T-helper 2 cell (primary cell): ENCODE measurements at regions not wholly inside any gene's neighbourhood (a gene's known extent, or its start where the extent isn't known, plus 50 kb on each side); places are given as distances from the start of the nearest gene placed in this dataset.
"Not testable (repeated sequence)": the region's sequence is repeated elsewhere in the genome, so short reads cannot be mapped to it uniquely, and the experiment has no call there.

Experiments used
- DNase-seq, 5 experiments: peaks; one replicate each; pipeline versions ENCODE4 v3.0.0 to v3.0.0-alpha.2; 2012 to 2022

- DNase-seq, result no peak
Measured at GRCh38 chr5:89536020-89536419, 653.0 kb upstream of the MEF2C start.

GRCh38 chr5:89535411-89535810 is 652.4 kb upstream of the MEF2C start:
- DNase-seq, result no peak

DNA sequence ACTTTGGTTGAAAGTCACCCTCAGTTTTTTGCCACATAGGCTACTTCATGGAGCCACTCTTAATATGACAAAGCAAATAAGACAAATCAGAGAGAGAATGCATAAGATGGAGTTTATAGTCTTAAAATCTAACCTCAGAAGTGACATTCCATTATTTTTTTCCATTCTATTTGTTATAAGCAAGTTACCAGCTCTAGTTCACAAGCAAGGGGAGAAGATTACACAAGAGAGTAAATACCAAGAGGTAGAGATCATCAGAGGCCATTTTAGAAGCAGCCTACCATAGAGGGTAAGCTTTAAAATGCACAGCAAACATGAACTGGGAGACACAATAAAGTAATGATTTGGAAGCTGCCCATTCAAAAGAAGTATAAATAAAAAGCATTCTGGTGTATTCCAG is 651.3 kb upstream of the MEF2C start:
- DNase-seq, result no peak

GRCh38 chr5:89524785-89525184 is 641.8 kb upstream of the MEF2C start:
- no peak for DNase-seq

DNA sequence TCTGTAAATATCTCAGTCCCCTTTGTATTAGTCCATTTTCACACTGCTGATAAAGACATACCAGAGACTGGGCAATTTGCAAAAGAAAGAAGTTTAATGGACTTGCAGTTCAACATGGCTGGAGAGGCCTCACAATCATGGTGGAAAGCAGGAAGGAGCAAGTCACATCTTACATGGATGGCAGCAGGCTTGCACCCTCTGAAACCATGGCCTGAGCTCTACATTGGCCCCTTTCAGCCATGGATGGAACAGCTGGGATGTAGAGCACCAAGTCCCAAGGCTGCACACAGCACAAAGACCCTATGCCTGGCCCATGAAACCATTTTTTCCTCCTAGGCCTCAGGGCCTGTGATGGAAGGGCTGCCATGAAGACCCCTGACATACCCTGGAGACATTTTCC is 640.9 kb upstream of the MEF2C start:
- DNase-seq, result not testable (repeated sequence)

- DNase-seq, result no peak
Measured at GRCh38 chr5:89520771-89521170, 637.8 kb upstream of the MEF2C start.

- no peak for DNase-seq
Measured at GRCh38 chr5:89513299-89514044, 630.5 kb upstream of the MEF2C start.

DNA sequence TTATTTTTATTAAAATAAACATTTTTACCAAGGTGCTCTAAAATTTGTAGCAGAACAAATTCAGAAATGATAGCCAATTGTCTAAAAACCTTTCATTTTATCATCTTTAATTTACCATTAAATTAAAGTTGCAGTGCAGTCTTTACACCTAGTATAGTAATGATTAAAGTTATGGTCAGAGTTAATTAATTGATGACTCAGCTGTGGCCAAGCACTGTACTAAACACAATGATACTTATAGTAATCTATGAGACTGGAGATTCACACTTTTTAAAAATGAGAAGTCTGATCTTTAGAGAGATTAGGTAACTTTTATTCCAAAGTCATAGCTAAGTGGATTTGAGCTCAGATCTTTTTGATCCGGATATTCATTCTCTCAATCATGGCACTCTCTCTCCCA is 621.1 kb upstream of the MEF2C start:
- DNase-seq, result no peak

GRCh38 chr5:89499787-89500186 is 616.8 kb upstream of the MEF2C start:
- DNase-seq, result no peak

GRCh38 chr5:89498699-89499098 is 615.7 kb upstream of the MEF2C start:
- no peak for DNase-seq

DNA sequence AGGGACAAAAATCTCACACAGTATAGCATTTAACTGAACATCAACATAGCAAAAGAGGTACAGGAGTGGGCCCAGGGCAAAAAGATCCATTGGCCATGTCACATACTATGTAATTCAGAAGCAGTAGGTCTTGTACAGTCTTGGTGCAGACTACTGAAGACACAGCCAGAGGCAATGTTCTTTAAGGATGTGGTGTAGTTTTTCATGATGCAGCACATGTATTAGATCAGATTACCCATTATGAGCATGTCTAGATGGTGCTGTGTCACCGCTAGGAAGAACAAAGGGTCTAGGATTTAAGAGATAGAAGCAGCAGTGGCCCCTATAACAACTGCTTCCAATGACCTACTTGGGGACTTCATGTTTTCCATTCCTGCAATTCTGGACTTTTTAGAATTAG is 610.4 kb upstream of the MEF2C start:
- no peak for DNase-seq

- no peak for DNase-seq
Measured at GRCh38 chr5:89484962-89485361, 602.0 kb upstream of the MEF2C start.

DNA sequence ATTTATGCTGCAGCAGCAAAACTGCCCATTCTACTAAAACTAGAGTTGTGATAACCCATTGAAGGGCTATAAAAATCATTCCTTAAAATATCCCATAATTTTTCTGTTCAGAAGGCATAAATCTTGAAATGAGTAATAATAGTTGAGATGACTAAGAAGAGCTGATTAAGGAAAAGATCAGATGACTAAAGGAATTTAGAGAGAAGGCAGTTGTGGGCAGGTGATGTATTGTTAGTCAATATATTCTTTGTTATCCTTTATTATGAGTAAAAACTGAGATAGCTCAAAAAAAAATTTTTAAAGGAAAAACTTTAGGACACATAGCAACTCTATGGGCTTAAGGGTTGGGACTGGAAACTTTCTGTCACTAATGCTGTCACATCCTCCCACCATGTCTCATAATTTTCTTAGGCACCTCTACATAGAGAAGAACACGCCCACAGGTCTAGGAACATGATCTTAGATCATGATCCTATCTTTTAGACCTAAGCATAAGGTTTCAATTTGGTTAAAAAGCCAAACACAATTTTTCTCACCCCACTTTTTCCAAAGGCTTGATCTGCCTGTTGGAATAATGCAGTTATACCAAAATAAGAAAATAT is 597.5 kb upstream of the MEF2C start:
- no peak for DNase-seq

- no peak for DNase-seq
Measured at GRCh38 chr5:89478851-89479250, 595.9 kb upstream of the MEF2C start.

GRCh38 chr5:89473196-89473595 is 590.2 kb upstream of the MEF2C start:
- DNase-seq, result no peak

DNA sequence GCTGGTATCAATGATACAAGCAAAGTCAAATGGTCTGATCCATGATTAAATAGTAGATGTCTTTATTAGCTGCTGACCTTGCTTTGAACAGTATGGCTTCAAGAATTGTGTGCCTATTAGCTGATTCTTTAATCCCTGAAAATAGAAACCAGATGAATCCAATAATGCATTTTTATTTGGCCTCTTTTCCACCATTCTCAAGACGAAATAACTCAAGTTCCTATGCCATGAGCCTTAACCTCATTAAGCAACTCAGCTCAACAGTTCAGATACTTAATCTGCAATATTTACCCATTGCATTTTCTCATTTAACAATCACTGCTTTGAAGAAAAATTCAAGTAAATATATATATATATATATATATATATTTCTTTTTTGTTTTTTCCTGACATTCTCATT is 588.6 kb upstream of the MEF2C start:
- no peak for DNase-seq

GRCh38 chr5:89471115-89471514 is 588.1 kb upstream of the MEF2C start:
- no peak for DNase-seq

- no peak for DNase-seq
Measured at GRCh38 chr5:89470658-89471057, 587.7 kb upstream of the MEF2C start.

GRCh38 chr5:89458332-89458656 is 575.3 kb upstream of the MEF2C start:
- no peak for DNase-seq

DNA sequence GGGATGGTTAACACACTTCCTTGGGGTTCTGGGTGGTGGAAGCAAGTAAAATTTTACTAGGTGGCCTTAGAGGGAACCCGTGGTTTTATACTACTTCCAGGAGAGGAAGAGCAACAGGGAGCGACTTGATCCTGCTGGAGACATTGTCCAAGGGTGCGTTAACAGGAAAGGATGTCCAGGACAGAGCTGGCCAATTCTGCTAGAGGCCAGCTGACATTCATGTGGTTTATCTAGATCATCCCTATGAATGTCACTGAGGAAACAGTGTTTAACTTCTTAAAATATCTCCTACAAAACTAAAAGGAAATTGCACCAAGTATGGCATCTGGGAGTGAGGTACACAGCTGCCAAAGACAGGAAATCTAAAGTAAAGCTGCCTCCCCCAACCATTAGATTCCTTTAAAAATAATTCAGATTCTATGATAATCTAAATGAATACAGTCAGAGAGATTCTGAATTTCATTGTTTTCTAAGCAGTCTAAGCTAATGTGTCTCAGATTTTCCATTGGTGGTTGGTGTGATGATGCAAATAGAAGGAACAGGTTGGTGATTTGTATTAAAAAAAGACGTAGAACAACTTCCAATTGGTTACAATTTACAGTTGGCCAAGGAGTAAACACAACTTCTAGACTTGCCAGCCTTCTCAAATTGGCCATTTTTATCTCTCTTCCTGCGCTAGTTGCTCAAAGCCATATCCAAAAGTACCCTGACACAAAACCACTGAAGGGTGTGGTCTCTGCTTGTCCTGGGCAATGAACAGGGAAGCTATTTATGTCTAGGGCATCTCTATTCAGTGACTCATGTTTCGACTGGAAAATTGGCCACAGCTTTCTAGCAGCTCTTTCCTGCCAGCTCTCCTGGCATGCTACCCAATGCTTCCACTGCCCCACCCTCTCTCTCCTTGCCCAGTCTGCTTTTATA is 574.7 kb upstream of the MEF2C start:
- DNase-seq, result no peak

- DNase-seq, result no peak
Measured at GRCh38 chr5:89452081-89452480, 569.1 kb upstream of the MEF2C start.

GRCh38 chr5:89451263-89451662 is 568.3 kb upstream of the MEF2C start:
- DNase-seq, result no peak

- no peak for DNase-seq
Measured at GRCh38 chr5:89450149-89450538, 567.2 kb upstream of the MEF2C start.
